Fibroblast of gingiva (primary cell): ENCODE measurements at regions not wholly inside any gene's neighbourhood (a gene's known extent, or its start where the extent isn't known, plus 50 kb on each side); places are given as distances from the start of the nearest gene placed in this dataset.
"Not testable (repeated sequence)": the region's sequence is repeated elsewhere in the genome, so short reads cannot be mapped to it uniquely, and the experiment has no call there.

Source experiments
- DNase-seq: peaks from one replicate; pipeline ENCODE4 v3.0.0-alpha.2; 2011; ENCODE audit warnings: low read depth

- DNase-seq = no peak
These were observed 62.0 kb downstream of the SKIDA1 start for GRCh38 chr10:21463436-21463835.

- DNase-seq = no peak
These were observed 67.2 kb downstream of the SKIDA1 start for GRCh38 chr10:21458126-21458871.

- no peak for DNase-seq
These were observed 69.3 kb downstream of the SKIDA1 start for GRCh38 chr10:21456160-21456559.

GRCh38 chr10:21452203-21452602 lies 73.3 kb downstream of the SKIDA1 start:
- DNase-seq = peak; percentile 30

- DNase-seq = no peak
These were observed 76.1 kb downstream of the SKIDA1 start for GRCh38 chr10:21449288-21449966.

- peak; percentile 13 for DNase-seq
These were observed 80.3 kb downstream of the SKIDA1 start for GRCh38 chr10:21445163-21445562.

GRCh38 chr10:21441625-21442024 lies 83.9 kb downstream of the SKIDA1 start:
- DNase-seq = no peak

- DNase-seq = not testable (repeated sequence)
These were observed 86.6 kb downstream of the SKIDA1 start for GRCh38 chr10:21438914-21439313.

- DNase-seq = no peak
These were observed 87.6 kb downstream of the SKIDA1 start for GRCh38 chr10:21437770-21438382.

GRCh38 chr10:21432266-21432665 lies 93.2 kb downstream of the SKIDA1 start:
- DNase-seq = no peak

- no peak for DNase-seq
These were observed 93.7 kb downstream of the SKIDA1 start for GRCh38 chr10:21431799-21432198.

GRCh38 chr10:21427804-21428481 lies 97.5 kb downstream of the SKIDA1 start:
- no peak for DNase-seq

GRCh38 chr10:21424459-21424861 lies 101.0 kb downstream of the SKIDA1 start:
- DNase-seq = peak; percentile 54

GRCh38 chr10:21423850-21424249 lies 101.6 kb downstream of the SKIDA1 start:
- DNase-seq = no peak

GRCh38 chr10:21423338-21423737 lies 102.1 kb downstream of the SKIDA1 start:
- no peak for DNase-seq

- no peak for DNase-seq
These were observed 103.7 kb downstream of the SKIDA1 start for GRCh38 chr10:21421794-21422193.

GRCh38 chr10:21421016-21421415 lies 104.5 kb downstream of the SKIDA1 start:
- no peak for DNase-seq

GRCh38 chr10:21418981-21419576 lies 106.4 kb downstream of the SKIDA1 start:
- DNase-seq = not testable (repeated sequence)

- DNase-seq = no peak
These were observed 108.2 kb downstream of the SKIDA1 start for GRCh38 chr10:21417172-21417712.

GRCh38 chr10:21413680-21414079 lies 111.8 kb downstream of the SKIDA1 start:
- no peak for DNase-seq

GRCh38 chr10:21413268-21413667 lies 112.2 kb downstream of the SKIDA1 start:
- no peak for DNase-seq
